SU-DHL-6 (cell line): ENCODE measurements at regions not wholly inside any gene's neighbourhood (a gene's known extent, or its start where the extent isn't known, plus 50 kb on each side); places are given as distances from the start of the nearest gene placed in this dataset.

Source experiments
- H2AFZ ChIP-seq: fragments of 200-600 bp; sonication (generic); 2 replicates; pipeline ENCODE4 v1.6.1; 2014; ENCODE audit warnings: low read depth, mild to moderate bottlenecking, moderate library complexity, mixed read lengths, antibody characterized with exemption, low read length; ENCODE audit not compliant: severe bottlenecking
- H3F3A ChIP-seq: fragments of 200-600 bp; shearing (Covaris generic); 2 replicates; pipeline ENCODE4 v1.6.0; 2016; ENCODE audit warnings: antibody characterized with exemption, mild to moderate bottlenecking; ENCODE audit not compliant: insufficient read depth
- H3K27ac ChIP-seq: fragments of 200-600 bp; sonication (generic); 2 replicates; pipeline ENCODE4 v1.5.1; 2016; ENCODE audit warnings: low read depth, mild to moderate bottlenecking, low read length, moderate library complexity, mixed read lengths
- H3K27me3 ChIP-seq: fragments of 200-600 bp; sonication (generic), shearing (Covaris generic); 2 replicates; pipeline ENCODE4 v1.6.0; 2014; ENCODE audit warnings: mild to moderate bottlenecking, low read length
- H3K36me3 ChIP-seq: fragments of 200-600 bp; sonication (generic); 2 replicates; pipeline ENCODE4 v1.6.1; 2014; ENCODE audit warnings: mild to moderate bottlenecking, low read length, mixed read lengths
- H3K4me2 ChIP-seq: fragments of 300-600, 200-600 bp; shearing (Covaris generic), sonication (generic); 2 replicates; pipeline ENCODE4 v1.6.0; 2014; ENCODE audit warnings: low read length, low read depth, mild to moderate bottlenecking; ENCODE audit not compliant: poor library complexity, severe bottlenecking
- H3K4me3 ChIP-seq: fragments of 200-600 bp; sonication (generic); 2 replicates; pipeline ENCODE4 v1.5.1; 2014; ENCODE audit warnings: antibody characterized with exemption, low read length, mild to moderate bottlenecking, mixed read lengths; ENCODE audit not compliant: insufficient read depth, poor library complexity, severe bottlenecking
- H3K79me2 ChIP-seq: fragments of 200-600 bp; sonication (generic); 2 replicates; pipeline ENCODE4 v1.6.1; 2014; ENCODE audit warnings: mild to moderate bottlenecking, low read length, moderate library complexity; ENCODE audit not compliant: insufficient read depth
- H3K9ac ChIP-seq: fragments of 200-600 bp; sonication (generic); 2 replicates; pipeline ENCODE4 v1.7.0; 2014; ENCODE audit warnings: mild to moderate bottlenecking, low read length
- H3K9me2 ChIP-seq: fragments of 200-600 bp; sonication (generic); replicated peaks from 2 replicates; pipeline ENCODE4 v1.6.1; 2014; ENCODE audit warnings: low read length; ENCODE audit not compliant: insufficient read depth
- H3K9me3 ChIP-seq: fragments of 200-600 bp; sonication (generic); 2 replicates; pipeline ENCODE4 v1.6.1; 2014; ENCODE audit warnings: low read length, mixed read lengths; ENCODE audit not compliant: insufficient read depth
- H4K20me1 ChIP-seq: fragments of 200-600 bp; sonication (generic); 2 replicates; pipeline ENCODE4 v1.6.1; 2014; ENCODE audit warnings: low read depth, mild to moderate bottlenecking, antibody characterized with exemption, low read length, moderate library complexity, mixed read lengths
- CTCF ChIP-seq: fragments of 200-600 bp; sonication (generic); IDR thresholded peaks from one replicate; pipeline ENCODE4 v1.5.1; 2017; ENCODE audit warnings: antibody characterized with exemption, mild to moderate bottlenecking, low read length, moderate library complexity; ENCODE audit not compliant: insufficient read depth, poor library complexity, severe bottlenecking
- EZH2phosphoT487 ChIP-seq: fragments of 200-600 bp; sonication (generic), shearing (Covaris generic); conservative IDR thresholded peaks from 2 replicates; pipeline ENCODE4 v1.6.1; 2018; ENCODE audit warnings: mild to moderate bottlenecking, antibody characterized with exemption, low read length, moderate library complexity, mixed read lengths

DNA sequence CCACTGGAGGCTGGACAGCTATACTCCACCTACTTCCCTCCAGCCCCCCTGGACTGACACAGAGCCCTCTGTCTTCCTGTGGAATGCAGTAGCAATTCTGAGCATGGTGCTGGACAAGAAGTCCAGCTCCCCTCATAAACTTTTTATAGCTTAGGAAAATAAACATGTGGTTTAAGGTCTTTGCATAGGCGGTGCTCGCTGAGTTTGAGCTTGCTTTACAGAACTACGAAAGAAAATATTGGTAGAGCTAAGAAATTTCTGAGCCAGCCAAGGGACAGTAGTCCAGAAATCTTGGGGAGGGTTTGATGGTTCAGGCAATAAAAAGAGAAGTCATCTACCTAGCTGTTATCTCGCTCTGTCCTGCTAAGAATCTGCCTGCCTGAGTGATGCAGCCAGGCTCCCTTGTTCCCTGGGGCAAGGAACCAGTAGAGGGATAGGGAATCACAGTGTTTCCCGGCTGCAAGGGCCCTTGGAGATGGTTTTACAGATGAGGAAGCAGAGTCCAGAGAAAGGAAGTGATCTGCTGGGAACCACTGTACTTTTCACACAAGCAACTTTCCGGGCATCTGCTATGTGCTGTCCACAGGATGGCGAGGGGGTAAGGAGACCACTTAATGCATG, 343.4 kb downstream of the CDC5L start:
- TF ChIP-seq EZH2phosphoT487 (no peak), CTCF (no peak)
- Histone ChIP-seq H3K79me2 (no peaks in the 10 kb centered on the region), H3K27me3 (no peaks in the 10 kb centered on the region), H3K9ac (no peak overlapping the region), H2AFZ (no peak overlapping the region), H3K27ac (no peak overlapping the region), H3K4me3 (no peak overlapping the region), H3K9me3 (no peaks in the 10 kb centered on the region), H3K9me2 (no peaks in the 10 kb centered on the region), H3K36me3 (no peaks in the 10 kb centered on the region), H3K4me2 (no peak overlapping the region), H3F3A (no peaks in the 10 kb centered on the region), H4K20me1 (no peaks in the 10 kb centered on the region)

DNA sequence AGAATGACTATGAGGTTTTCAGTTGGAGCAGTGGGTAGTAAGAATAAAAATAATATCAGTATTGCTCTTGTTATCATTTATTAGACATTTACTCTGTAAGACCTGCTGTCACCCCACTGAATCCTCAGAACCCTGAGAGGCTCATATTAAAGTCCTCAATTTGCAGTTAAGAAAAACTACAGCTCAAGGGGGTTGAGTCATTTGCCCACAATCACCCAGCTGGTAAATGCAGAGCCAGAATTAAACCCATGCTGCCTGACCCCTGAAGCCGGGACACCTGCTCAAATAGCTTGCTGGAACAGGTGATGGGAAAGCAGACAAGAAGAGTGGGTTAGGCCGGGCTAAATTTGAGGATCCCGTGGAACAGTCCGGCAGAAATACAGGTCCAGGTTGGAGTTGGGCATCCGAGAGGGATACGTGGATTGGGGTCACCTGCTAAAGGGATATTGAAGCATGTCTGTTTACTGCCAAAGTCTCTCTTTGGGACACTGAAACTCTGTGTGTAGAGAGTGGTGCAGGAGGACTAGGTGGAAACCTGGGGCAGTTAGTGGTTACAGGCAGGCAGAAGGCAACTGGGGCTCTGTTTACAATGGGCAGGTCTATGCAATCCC, 344.1 kb downstream of the CDC5L start:
- Histone ChIP-seq H3K9me2 (no peaks in the 10 kb centered on the region), H3K9me3 (no peaks in the 10 kb centered on the region), H3K27me3 (no peaks in the 10 kb centered on the region), H3F3A (no peaks in the 10 kb centered on the region), H3K36me3 (no peaks in the 10 kb centered on the region), H4K20me1 (no peaks in the 10 kb centered on the region), H3K9ac (no peak overlapping the region), H3K79me2 (no peaks in the 10 kb centered on the region), H3K27ac (no peak overlapping the region), H2AFZ (no peak overlapping the region), H3K4me2 (no peak overlapping the region), H3K4me3 (no peak overlapping the region)
- TF ChIP-seq EZH2phosphoT487 = no peak
- no peak for TF ChIP-seq CTCF

GRCh38 chr6:44732243-44732642, 344.7 kb downstream of the CDC5L start:
- TF ChIP-seq EZH2phosphoT487 (no peak), CTCF (no peak)
- H3K9ac ChIP-seq = no peak overlapping the region
- no peaks in the 10 kb centered on the region for H3K9me2 ChIP-seq
- H3K36me3 ChIP-seq = no peaks in the 10 kb centered on the region
- no peak overlapping the region for H3K4me2 ChIP-seq
- no peaks in the 10 kb centered on the region for H3F3A ChIP-seq
- no peaks in the 10 kb centered on the region for H4K20me1 ChIP-seq
- no peak overlapping the region for H2AFZ ChIP-seq
- no peak overlapping the region for H3K27ac ChIP-seq
- H3K79me2 ChIP-seq = no peaks in the 10 kb centered on the region
- H3K9me3 ChIP-seq = no peaks in the 10 kb centered on the region
- H3K27me3 ChIP-seq = no peaks in the 10 kb centered on the region
- H3K4me3 ChIP-seq = no peak overlapping the region
